IMR-90 (cell line): ENCODE measurements at regions not wholly inside any gene's neighbourhood (a gene's known extent, or its start where the extent isn't known, plus 50 kb on each side); places are given as distances from the start of the nearest gene placed in this dataset.

Source experiments
- ATAC-seq: fragments of 200-7000 bp; cut with Tn5 transposase; 2 replicates; pipeline ENCODE4 v1.9.1; 2020; ENCODE audit warnings: low read depth, mild to moderate bottlenecking, moderate library complexity
- BruUV-seq: library from RNA; stranded (reverse); fragments of 400-500 nt; replicated peaks from 2 replicates; lab custom pipeline; 2021; lab: Mats Ljungman, UMichigan
- CTCF ChIA-PET: fragments of 300-600 bp; formaldehyde crosslinking; extraction: SDS; loops from one replicate; lab custom pipeline; 2021; ENCODE audit warnings: antibody characterized with exemption; lab: Yijun Ruan, JAX
- POLR2A ChIA-PET: fragments of 300-600 bp; sonication (Branson Sonifier 250); formaldehyde crosslinking; loops from one replicate; lab custom pipeline; 2022; ENCODE audit warnings: antibody characterized with exemption; ENCODE audit not compliant: unreplicated experiment; lab: Charles Lee
- DNase-seq: peaks from one replicate; pipeline ENCODE4 v3.0.0; 2013
- H2AFZ ChIP-seq: replicated peaks from 2 replicates; pipeline ENCODE3; 2013; ENCODE audit warnings: low read length, mild to moderate bottlenecking; ENCODE audit not compliant: poor library complexity
- H2AK5ac ChIP-seq: 2 replicates; pipeline ENCODE4 v1.6.1; 2013; ENCODE audit warnings: low read depth, low read length, inconsistent platforms
- H2AK9ac ChIP-seq: replicated peaks from 2 replicates; pipeline ENCODE3; 2013; ENCODE audit warnings: mild to moderate bottlenecking, low read depth, low read length, moderate library complexity; ENCODE audit not compliant: poor library complexity
- H2BK120ac ChIP-seq: 2 replicates; pipeline ENCODE4 v1.6.1; 2013; ENCODE audit warnings: low read depth, low read length, inconsistent platforms
- H2BK15ac ChIP-seq: 3 replicates; pipeline ENCODE4 v1.6.1; 2013; ENCODE audit warnings: low read depth, low read length, inconsistent platforms
- H2BK20ac ChIP-seq: 2 replicates; pipeline ENCODE4 v1.6.1; 2013; ENCODE audit warnings: low read depth, mild to moderate bottlenecking, inconsistent platforms, low read length, moderate library complexity
- H2BK5ac ChIP-seq: 2 replicates; pipeline ENCODE4 v1.6.1; 2013; ENCODE audit warnings: mild to moderate bottlenecking, low read depth, low read length, inconsistent platforms; ENCODE audit not compliant: poor library complexity, severe bottlenecking
- H3K14ac ChIP-seq: replicated peaks from 2 replicates; pipeline ENCODE4 v1.6.1; 2013; ENCODE audit warnings: low read depth, low read length, inconsistent platforms
- H3K18ac ChIP-seq: 2 replicates; pipeline ENCODE4 v1.6.1; 2013; ENCODE audit warnings: low read depth, low read length, control low read depth
- H3K23ac ChIP-seq: 2 replicates; pipeline ENCODE4 v1.6.1; 2013; ENCODE audit warnings: low read depth, low read length, inconsistent platforms
- H3K27ac ChIP-seq: 2 replicates; pipeline ENCODE4 v1.5.1; 2013; ENCODE audit warnings: mild to moderate bottlenecking, control low read depth, low read length; ENCODE audit not compliant: insufficient read depth
- H3K27me3 ChIP-seq: 2 replicates; pipeline ENCODE4 v1.6.1; 2013; ENCODE audit warnings: low read length; ENCODE audit not compliant: control insufficient read depth, insufficient read depth
- H3K36me3 ChIP-seq: 2 replicates; pipeline ENCODE4 v1.6.1; 2013; ENCODE audit warnings: low read length, mixed read lengths; ENCODE audit not compliant: control insufficient read depth, insufficient read depth
- H3K4ac ChIP-seq: 2 replicates; pipeline ENCODE4 v1.6.1; 2013; ENCODE audit warnings: low read depth, low read length, inconsistent platforms
- H3K4me1 ChIP-seq: 2 replicates; pipeline ENCODE4 v1.6.1; 2013; ENCODE audit warnings: low read length, mixed read lengths; ENCODE audit not compliant: control insufficient read depth, insufficient read depth
- H3K4me2 ChIP-seq: 2 replicates; pipeline ENCODE4 v1.6.1; 2013; ENCODE audit warnings: low read depth, mild to moderate bottlenecking, control low read depth, low read length, moderate library complexity
- H3K4me3 ChIP-seq: 2 replicates; pipeline ENCODE4 v1.5.1; 2013; ENCODE audit warnings: low read depth, mild to moderate bottlenecking, control low read depth, low read length, moderate library complexity; ENCODE audit not compliant: insufficient read depth
- H3K56ac ChIP-seq: 2 replicates; pipeline ENCODE4 v1.6.1; 2013; ENCODE audit warnings: low read length, inconsistent platforms; ENCODE audit not compliant: insufficient read depth; ENCODE audit errors: extremely low read depth
- H3K79me1 ChIP-seq, 2 experiments: 2 replicates each; pipeline ENCODE4 v1.6.1; 2013; ENCODE audit warnings: low read length in 2 of 2, inconsistent platforms in 1 of 2, low read depth in 1 of 2
- H3K9ac ChIP-seq: 2 replicates; pipeline ENCODE4 v1.6.1; 2013; ENCODE audit warnings: low read depth, low read length, control low read depth
- H3K9me1 ChIP-seq: 2 replicates; pipeline ENCODE4 v1.6.1; 2013; ENCODE audit warnings: low read length, inconsistent platforms; ENCODE audit not compliant: insufficient read depth
- H3K9me3 ChIP-seq: 2 replicates; pipeline ENCODE4 v1.6.1; 2013; ENCODE audit warnings: low read length; ENCODE audit not compliant: control insufficient read depth, insufficient read depth
- H4K20me1 ChIP-seq: 2 replicates; pipeline ENCODE4 v1.6.1; 2013; ENCODE audit warnings: low read length, inconsistent platforms; ENCODE audit not compliant: insufficient read depth
- H4K5ac ChIP-seq: 2 replicates; pipeline ENCODE4 v1.6.1; 2013; ENCODE audit warnings: mild to moderate bottlenecking, low read depth, low read length, control low read depth
- H4K8ac ChIP-seq, 2 experiments: 2 replicates each; pipeline ENCODE4 v1.6.1; 2013; ENCODE audit warnings: low read depth in 2 of 2, low read length in 2 of 2, control low read depth in 1 of 2, inconsistent platforms in 1 of 2
- H4K91ac ChIP-seq: 2 replicates; pipeline ENCODE4 v1.6.1; 2013; ENCODE audit warnings: low read depth, low read length, inconsistent platforms; ENCODE audit not compliant: insufficient read depth
- MAZ ChIP-seq: IDR thresholded peaks from 2 replicates; pipeline ENCODE4 v1.6.1; 2012; ENCODE audit warnings: low read depth, mild to moderate bottlenecking, low read length, improper control_type of control experiment, moderate library complexity, borderline replicate concordance
- POLR2A ChIP-seq: IDR thresholded peaks from 2 replicates; pipeline ENCODE4 v1.6.1; 2012; ENCODE audit warnings: mild to moderate bottlenecking, low read depth, low read length
- WGBS, 2 experiments: methylation state at CpG; one replicate each; pipeline versions ENCODE4 v1.1.5 to v1.1.7; 2013; ENCODE audit warnings: missing lambda C conversion rate in 2 of 2; ENCODE audit not compliant: insufficient read length in 1 of 2; ENCODE audit errors: extremely low coverage in 2 of 2; 5-methylcytosine and 5-hydroxymethylcytosine counted together
- dilution Hi-C: fragments of 300-500 bp; cut with HindIII; formaldehyde crosslinking; loops from one replicate; pipeline ENCODE4 v1.14.3; 2018; ENCODE audit warnings: low sequenced_read_pairs; ENCODE audit not compliant: unreplicated experiment
- in situ Hi-C: fragments of 300-500 bp; cut with MboI; formaldehyde crosslinking; loops from 3 replicates; pipeline ENCODE4 v1.14.3; 2019; ENCODE audit warnings: low sequenced_read_pairs, inconsistent platforms, mixed read lengths
- intact Hi-C: fragments of 100-400 bp; cut with micrococcal nuclease; formaldehyde crosslinking; loops from 2 replicates; pipeline ENCODE4 v1.10.0; 2022
- TF ChIP-seq, protein P1 (sequence below): fragments of 150-350 bp; IDR thresholded peaks from 2 replicates; pipeline ENCODE4 v1.6.1; 2017; ENCODE audit warnings: mild to moderate bottlenecking, antibody characterized with exemption, low read length, low read depth

DNA sequence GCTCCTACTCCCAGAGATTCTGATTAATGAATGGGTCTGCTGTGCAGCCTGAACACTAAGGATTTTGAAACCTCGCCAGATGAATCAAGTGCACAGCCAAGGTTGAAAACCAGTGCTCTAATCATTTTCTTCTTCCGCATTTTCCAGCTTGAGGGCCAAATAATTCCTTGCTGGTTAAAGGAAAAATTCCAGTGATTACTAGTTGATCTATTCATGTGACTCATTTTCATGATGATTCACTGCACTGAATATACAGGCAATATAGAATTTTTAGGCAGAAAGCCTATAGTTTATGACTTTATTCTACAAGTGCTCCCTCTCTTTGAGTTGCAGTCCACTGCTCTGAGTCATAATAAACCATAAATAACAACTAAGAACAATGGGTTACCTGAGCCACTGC is 80.6 kb upstream of the PROKR2 start:
- no peak for ATAC-seq

More for the DNA sequence above, 80.6 kb upstream of the PROKR2 start:
- no peaks in the 10 kb centered on the region for H3K36me3 ChIP-seq
- WGBS, 2 experiments = no CpG with 5 or more reads among the region's 2 CpGs
- H4K8ac ChIP-seq = no peak overlapping the region
- no peak overlapping the region for H2AFZ ChIP-seq
- in situ Hi-C loops (no loop called here), dilution Hi-C loops (no loop called here), intact Hi-C loops (no loop called here)
- H2BK120ac ChIP-seq = no peak overlapping the region
- no peak overlapping the region for H3K14ac ChIP-seq
- H3K56ac ChIP-seq = no peak overlapping the region
- no peak overlapping the region for H2AK9ac ChIP-seq
- H3K27ac ChIP-seq = no peak overlapping the region
- H4K91ac ChIP-seq = no peak overlapping the region
- H3K9me3 ChIP-seq = no peaks in the 10 kb centered on the region
- H2BK5ac ChIP-seq = no peak overlapping the region
- no peaks in the 10 kb centered on the region for H3K9me1 ChIP-seq
- H3K4ac ChIP-seq = no peak overlapping the region
- no peaks in the 10 kb centered on the region for H3K79me1 ChIP-seq
- no peak overlapping the region for H3K4me3 ChIP-seq
- no TSS peak for BruUV-seq
- no peak overlapping the region for H3K18ac ChIP-seq
- TF ChIP-seq MAZ (no peak), POLR2A (no peak)
- TF ChIP-seq, protein P1, sequence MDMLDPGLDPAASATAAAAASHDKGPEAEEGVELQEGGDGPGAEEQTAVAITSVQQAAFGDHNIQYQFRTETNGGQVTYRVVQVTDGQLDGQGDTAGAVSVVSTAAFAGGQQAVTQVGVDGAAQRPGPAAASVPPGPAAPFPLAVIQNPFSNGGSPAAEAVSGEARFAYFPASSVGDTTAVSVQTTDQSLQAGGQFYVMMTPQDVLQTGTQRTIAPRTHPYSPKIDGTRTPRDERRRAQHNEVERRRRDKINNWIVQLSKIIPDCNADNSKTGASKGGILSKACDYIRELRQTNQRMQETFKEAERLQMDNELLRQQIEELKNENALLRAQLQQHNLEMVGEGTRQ = no peak
- H3K4me2 ChIP-seq = no peak overlapping the region
- DNase-seq = no peak
- H2AK5ac ChIP-seq = no peak overlapping the region
- H3K9ac ChIP-seq = no peak overlapping the region
- no peaks in the 10 kb centered on the region for H3K27me3 ChIP-seq
- no peak overlapping the region for H2BK20ac ChIP-seq
- no peaks in the 10 kb centered on the region for H4K20me1 ChIP-seq
- POLR2A ChIA-PET = no interaction called here
- H3K4me1 ChIP-seq = no peaks in the 10 kb centered on the region
- CTCF ChIA-PET = no interaction called here
- no peak overlapping the region for H2BK15ac ChIP-seq
- no peak overlapping the region for H3K23ac ChIP-seq
- no peak overlapping the region for H4K5ac ChIP-seq
